ENCODE measurements at regions not wholly inside any gene's neighbourhood (a gene's known extent, or its start where the extent isn't known, plus 50 kb on each side); places are given as distances from the start of the nearest gene placed in this dataset.
"Not testable (repeated sequence)": the region's sequence is repeated elsewhere in the genome, so short reads cannot be mapped to it uniquely, and the experiment has no call there.

DNA sequence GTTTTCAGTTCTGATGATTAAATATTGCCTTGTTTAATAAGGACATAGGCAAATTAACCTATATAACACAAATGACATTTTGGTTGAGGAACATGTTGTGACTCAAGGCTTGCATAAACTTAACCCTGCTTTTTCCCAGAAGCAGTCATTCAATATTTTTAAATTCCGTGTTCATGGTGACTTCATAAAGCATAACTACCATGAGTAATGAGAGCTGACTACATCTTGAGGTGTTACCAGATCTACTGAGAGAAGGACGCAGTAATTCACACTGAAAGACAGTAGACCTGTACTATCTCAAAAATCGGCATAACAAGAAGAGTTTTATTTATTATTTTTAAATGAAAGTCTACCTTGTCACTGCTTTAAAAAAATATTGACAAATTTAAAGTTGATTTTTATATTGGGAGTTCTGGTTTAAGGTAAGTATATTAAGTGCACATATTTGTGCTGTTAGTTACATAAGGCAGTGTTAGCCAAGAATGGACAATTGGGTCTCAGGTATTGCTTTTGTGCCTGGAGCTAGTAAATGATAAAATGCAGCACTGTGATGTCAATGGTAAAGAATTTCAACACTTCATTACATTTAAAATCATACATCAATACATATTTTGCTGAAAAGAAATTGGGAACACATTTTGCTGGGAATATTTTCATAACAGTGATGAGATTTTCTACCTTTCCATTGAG lies 1198.5 kb downstream of the FSCB start:
- DNase-seq: no peak

DNA sequence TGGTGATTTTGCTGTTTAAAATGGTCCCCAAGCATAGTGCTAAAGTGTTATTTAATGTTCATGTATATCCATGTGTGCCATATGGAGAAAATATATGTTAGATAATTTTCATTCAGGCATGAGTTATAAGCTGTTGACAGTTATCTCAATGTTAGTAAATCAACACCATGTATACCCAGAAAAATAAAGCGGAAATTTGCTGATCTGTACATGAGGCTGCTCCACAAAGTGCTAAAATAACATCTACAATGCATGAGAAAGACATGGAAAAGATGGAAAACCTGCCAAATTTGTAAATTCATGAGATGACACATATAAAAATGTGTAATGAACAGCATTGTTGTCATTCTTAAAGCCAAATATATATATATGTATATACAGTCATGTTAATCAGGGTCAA lies 1199.2 kb downstream of the FSCB start:
- DNase-seq: no peak

DNA sequence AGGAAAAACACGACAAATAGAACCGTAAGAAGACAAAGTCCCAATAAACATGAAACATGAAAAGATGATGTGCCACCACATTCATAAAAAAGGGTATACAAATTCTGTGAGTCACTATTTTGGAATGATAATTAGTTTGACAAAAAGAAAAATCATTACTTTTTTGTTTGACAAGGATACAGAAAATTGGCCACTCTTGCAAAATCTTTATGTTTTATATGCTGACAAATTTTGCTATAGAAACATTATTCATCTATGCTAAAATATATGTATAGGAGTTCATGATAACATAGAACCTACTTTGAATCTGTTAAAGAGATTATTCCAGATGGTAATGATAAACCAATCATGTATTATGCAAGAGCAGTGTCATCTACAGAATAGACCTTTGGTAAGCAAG lies 1201.0 kb downstream of the FSCB start:
- DNase-seq: no peak

DNA sequence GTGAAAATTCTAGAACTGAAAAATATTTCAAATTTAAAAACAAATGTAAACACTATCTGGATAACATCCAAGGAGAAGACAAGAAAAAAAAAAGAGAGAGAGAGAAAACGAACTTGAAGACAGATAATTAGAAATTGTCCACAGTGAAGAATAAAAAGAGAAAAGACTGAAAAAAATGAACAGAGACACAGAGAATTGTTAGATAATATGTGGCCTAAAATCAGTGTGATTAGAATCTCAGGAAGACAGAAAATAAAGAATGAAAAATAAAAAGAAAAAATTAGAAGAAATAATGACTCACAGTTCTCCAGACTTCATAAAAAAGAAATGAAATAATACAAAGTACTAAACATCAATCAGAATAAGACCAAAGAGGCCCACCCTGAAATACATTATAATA lies 1209.3 kb downstream of the FSCB start:
- no peak for DNase-seq

DNA sequence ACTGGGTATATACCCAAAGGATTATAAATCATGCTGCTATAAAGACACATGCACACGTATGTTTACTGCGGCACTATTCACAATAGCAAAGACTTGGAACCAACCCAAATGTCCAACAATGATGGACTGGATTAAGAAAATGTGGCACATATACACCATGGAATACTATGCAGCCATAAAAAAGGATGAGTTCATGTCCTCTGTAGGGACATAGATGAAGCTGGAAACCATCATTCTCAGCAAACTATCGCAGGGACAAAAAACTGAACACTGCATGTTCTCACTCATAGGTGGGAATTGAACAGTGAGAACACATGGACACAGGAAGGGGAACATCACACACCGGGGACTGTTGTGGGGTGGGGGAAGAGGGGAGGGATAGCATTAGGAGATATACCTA lies 1211.0 kb downstream of the FSCB start:
- DNase-seq: not testable (repeated sequence)

DNA sequence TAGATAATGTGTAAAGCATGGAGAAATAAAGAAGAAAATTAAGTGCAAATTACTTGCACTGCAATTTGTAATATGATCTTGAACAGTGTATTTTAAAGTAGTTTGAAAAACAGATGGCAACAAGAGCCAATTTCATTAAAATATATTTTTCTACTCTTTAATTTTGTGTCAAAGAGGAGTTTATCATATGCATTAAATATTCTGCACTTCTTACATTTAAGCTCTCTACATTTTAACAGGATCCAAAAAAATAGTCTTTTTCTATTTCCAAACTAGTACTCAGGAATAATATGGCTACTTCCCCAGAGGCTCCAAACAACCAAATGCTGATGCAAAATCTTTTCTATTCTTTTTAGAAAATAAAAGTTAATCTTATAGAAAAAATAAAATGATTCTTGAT lies 1221.5 kb downstream of the FSCB start:
- no peak for DNase-seq

DNA sequence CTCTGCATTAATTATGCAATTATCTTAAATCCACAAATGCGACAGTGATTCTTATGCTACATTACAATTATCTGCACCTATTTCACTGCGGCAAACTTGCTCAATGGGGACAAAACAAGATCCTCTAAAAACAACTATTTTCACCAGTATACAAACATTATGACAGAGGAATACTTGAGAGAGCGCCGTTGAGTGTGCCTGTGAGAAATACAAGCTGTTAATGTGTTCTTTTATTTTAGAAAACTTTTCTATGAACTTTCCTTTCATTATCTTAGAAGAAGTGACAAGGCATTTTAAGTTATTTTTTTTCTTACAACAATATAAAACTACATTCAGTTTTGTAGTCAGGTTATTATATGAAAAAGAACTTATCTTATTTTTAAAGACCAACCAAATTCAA lies 1247.0 kb downstream of the FSCB start:
- DNase-seq: no peak

DNA sequence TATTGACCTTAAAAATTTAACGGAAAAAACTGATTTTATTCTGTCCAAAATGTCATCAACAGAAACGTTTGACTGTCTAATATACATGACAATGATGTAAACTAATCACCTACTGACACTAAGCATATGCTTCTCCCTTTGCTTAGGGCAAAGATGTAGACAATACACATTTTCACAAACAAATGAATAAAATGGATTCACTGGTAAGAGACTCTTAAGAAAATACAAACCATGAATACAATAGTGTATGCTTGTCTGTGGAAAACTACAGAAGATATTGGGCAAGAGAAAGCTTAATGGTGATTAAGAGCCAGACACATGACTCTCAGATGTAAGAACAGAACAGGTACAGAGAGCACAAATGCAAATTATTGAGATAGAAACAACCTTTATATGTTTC lies 1248.7 kb downstream of the FSCB start:
- DNase-seq: no peak

DNA sequence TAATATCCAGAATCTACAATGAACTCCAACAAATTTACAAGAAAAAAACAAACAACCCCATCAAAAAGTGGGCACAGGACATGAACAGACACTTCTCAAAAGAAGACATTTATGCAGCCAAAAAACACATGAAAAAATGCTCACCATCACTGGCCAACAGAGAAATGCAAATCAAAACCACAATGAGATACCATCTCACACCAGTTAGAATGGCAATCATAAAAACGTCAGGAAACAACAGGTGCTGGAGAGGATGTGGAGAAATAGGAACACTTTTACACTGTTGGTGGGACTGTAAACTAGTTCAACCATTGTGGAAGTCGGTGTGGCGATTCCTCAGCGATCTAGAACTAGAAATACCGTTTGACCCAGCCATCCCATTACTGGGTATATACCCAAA lies 1250.1 kb downstream of the FSCB start:
- DNase-seq: not testable (repeated sequence)

DNA sequence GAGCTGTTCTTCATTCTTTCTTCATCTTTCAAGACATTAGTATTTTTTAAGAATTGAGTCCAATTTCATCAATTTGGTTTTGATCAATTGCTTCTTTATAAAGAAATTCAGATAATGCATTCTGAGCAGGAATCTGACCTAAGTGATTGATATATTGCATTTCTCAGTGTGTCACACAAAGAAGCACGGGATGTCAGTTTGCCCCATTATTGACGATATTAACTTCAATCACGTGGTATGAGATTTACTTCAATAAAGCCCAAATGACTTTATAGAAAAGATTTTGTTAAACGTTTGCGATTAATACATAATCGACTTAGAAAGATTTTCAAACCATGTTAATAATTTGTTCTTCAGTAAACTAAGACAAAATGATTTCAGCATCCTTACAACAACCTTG lies 1254.2 kb downstream of the FSCB start:
- no peak for DNase-seq

DNA sequence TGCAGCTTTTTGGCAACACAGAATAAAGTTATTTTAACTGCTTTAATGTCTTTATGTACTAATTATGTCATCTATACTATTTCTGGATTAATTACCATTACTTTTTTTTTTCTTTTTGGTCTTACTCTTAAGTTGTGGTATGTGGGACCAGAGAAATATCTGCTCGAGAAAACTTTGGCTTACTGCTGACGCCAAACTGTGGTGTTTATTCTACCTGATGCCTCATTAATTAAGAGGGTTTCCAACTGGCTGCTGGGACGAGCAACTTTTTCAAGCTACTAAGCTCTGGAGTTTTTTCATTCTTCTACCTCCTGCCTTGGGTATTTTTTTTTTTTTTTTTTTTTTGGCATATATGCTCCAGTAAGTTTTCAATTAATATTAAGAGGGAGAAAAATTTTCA lies 1257.5 kb downstream of the FSCB start:
- no peak for DNase-seq

DNA sequence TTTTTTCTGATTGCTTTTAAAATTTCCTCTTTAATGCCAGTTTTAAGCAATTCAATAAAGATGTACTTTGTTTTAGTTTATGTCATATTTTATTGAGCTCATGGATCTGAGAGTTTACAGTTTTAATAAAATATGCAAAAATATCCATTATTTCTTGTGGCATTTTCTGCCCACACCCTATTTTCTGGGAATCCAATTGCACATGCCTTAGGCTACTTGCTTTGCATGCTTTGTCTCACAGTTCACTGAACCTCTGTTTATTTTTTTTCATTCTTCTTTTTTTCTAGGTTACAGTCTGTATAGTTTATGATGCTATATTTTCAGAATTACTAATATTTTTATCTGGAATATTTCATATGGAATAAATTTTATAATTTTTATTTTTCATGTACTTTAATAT lies 1258.0 kb downstream of the FSCB start:
- no peak for DNase-seq

DNA sequence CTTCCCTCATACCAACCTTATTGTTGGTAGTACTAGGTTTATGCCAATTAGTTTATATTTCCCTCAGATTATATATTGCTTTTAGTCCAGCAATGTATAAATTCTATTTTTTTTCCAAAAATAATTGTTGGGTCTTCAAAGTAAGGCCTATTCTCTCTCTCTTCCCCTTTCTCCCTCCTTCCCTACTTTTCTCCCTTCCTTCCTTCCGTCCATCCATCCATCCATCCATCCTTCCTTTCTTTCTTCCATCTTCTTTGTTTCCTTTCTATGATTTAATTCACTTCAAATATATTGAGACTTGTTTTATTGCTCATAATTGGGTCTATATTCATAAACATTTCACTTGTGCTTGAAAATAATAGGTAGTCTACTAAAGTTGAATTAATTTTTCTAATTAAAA lies 1259.2 kb downstream of the FSCB start:
- no peak for DNase-seq

DNA sequence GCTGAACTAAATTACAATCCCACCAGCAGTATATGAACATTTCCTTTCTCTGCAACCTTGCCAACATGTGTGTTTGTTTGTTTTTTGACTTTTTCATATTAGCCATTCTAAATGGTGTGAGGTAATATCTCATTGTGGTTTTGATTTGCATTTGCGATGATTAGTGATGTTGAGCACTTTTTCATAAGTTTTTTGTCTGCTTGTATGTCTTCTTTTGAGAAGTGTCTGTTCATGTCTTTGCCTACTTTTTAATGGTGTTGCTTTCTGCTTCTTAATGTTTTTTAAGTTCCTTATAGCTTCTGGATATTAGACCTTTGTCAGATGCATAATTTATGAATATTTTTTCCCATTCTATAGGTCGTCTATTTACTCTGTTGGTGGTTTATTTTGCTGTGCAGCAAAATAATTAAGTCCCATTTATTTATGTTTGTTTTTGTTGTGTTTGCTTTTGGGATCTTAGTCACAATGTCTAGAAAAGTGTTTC lies 1262.9 kb downstream of the FSCB start:
- DNase-seq: no peak

DNA sequence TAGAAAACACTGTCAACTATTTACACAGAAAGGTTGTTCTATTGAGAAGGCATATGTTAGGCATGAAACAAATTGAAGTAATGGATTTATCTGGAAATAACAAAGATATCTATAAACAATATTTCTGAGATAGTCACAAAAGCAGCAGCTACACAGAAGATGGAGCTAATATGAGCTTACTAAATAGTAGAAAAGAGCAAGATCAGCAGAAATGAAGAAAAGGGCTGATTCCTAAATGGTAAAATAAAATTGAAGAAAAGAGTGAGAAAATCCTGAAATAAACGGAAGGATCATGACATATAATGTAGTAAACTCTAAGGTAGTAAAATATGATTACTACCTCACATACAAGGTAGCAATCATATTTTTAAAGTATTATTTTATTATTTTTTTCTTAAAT lies 1263.9 kb downstream of the FSCB start:
- DNase-seq: no peak

DNA sequence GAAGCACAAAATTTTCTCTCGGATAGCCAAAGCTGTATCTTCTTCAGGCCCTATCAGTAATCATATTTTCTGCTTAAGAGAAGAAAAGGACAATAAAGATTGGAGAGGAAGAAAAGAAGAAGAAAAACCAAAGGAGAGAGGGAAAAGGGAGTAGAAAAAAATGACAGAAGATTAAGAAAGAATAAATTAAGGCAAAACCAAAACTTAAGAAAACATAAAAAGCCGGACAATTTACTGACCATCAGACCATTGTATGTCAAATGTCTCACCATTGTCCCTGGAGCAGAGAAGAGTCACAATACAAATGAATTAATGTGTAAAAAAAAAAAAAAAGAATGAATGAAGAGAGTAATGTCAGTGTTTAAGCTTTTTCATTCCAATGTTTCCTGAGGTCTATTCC lies 1274.8 kb downstream of the FSCB start:
- DNase-seq: no peak

DNA sequence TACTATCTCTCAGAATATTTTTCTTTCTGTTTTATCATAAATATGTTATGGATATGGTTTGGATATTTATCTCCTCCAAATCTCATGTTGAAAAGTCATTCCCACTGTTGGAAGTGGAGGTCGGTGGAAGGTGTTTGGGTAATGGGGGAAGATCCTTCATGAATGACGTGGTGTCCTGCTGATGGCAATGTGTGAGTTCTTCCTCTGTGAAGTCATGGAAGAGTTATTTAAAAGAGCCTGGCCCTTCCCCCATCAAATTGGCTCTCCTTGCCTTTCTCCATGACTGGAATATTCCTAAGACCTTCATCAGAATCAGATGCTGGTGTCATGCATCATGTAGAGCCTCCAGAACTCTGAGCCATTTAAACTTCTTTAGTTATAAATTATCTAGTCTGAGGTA lies 1291.6 kb downstream of the FSCB start:
- no peak for DNase-seq

DNA sequence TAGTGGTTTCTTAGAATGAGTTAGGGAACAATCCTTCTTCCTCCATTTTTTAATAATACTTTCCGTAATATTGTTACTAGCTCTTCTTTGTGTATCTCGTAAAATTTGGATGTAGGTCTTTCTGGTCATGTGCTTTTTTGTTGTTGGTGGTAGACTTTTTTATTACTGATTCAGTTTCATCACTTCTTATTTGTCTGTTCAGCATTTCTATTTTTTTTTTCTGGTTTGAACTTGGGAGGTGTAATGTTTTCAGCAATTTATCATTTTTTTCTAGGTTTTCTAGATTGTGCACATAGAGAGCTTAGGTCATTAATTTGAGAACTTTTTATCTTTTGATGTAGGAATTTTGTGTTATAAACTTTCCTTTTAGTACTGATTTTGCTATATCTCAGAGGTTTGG lies 1299.9 kb downstream of the FSCB start:
- DNase-seq: no peak

DNA sequence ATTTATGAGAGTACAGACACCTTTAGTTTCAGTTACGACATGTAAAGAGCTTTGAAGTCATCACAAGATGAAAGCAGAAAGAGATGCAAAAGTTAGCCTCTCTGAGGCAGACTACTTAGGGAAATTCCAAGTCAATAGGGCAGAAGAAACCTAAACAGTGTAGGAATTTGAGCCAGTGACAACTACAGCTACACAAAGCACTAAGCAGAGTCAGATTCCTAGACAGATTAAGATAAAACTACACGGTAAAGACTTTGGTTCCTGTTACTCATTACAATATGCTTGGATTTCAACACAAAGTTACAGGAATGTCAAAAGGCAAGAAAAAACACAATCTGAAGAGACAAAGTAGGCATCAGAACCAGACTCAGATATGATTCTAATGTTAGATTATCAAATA lies 1302.3 kb downstream of the FSCB start:
- no peak for DNase-seq

DNA sequence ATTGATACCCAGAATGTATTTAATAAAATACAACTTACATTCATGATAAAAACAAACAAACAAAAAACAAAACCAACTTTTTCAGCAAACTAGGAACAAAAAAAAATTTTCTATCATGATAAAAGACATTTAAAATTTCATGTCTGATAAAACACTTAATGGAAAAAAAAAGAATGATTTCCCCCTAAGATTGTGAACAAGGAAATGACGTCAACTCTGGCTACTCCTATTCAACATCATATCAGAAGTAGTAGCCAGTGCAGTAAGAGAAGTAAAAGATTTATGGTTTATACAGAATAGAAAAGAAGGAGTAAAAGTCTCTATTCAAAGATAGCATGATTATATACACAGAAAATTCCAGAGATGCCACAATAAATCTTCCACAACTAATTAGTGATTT lies 1306.6 kb downstream of the FSCB start:
- DNase-seq: no peak

DNA sequence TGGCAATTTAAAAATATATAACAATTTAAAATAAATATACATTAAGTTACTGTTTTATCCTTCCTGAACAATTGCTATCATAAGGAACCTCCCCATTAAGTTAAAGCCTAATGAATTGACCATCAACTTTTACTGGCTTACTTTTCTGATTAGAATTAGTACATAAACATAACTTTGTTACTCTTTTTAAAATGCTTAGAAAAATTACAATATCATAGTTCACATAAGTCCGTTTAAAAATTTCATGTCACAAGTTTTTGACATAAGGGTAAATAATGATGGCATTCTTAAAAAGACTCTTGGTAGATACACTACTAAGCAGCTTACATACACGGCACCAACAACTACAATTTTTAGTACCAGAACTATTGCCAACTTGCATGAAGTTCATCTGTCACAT lies 1308.6 kb downstream of the FSCB start:
- no peak for DNase-seq

DNA sequence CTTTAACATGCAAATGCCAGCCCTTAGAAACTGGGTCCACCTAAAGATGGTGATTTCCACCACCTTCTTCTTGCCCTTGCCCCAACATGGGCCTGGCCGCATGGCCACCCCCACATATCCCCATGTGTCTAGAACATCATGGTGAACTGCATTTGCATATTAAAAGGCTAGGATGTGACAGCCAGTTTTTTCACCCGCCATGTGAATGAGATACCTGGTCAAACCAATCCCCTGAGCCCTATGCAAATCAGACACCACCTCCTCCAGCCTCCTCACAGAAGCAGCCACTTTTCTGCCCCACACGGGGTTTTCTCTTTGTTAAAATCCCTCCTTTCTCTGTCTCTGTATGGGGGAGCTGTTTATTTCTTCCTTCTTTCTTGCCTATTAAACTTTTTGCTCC lies 1322.5 kb downstream of the FSCB start:
- no peak for DNase-seq

DNA sequence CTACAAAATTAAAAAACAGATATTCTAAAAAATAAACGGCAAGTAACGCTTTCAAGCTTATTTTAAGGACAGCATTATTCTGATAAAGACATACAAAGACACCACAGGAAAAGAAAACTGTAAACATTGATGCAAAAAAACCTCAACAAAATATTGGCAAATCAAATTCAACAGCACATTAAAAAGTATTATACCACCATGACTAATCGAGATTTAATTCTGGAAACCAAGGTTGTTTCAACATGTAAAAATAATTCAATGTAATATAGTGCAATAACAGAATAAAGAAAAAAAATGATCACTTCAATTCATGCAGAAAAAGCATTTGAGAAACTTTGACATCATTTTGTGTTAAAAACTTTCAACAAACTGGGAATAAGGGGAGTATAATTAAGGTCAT lies 1323.2 kb downstream of the FSCB start:
- no peak for DNase-seq

DNA sequence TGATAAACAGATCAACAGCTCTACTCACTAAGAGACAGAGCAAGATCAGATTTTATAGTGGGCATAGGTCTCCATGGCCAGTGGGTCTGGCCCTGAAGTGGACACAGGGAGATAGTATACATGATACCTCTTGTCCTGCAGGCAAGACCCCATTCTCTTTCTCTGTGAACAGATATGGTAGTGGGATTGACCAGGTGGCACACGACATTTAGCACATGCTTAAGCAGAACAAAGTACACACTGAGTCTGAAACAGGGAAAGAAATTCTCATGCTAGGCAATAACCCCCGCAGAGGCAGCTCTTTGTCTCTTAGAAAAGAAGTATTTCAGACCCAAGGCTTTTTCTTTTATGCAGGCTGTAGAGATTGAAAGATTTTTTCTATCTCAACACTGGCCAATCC lies 1331.2 kb downstream of the FSCB start:
- no peak for DNase-seq
